Esophagus muscularis mucosa (tissue), 4 donors: ENCODE measurements at regions not wholly inside any gene's neighbourhood (a gene's known extent, or its start where the extent isn't known, plus 50 kb on each side); places are given as distances from the start of the nearest gene placed in this dataset.

Experiments
- DNase-seq: peaks from one replicate; pipeline ENCODE4 v3.0.0-alpha.2; 2017; ENCODE audit errors: extremely low spot score
- H3K27ac ChIP-seq, 4 donors: fragments of 200-600 bp; sonication (generic); replicated peaks in 1 of 4; 1 replicate in 3 of 4; 2 replicates in 1 of 4; pipeline ENCODE4 v1.5.1; 2016 to 2019; ENCODE audit warnings: mild to moderate bottlenecking in 1 of 4
- H3K27me3 ChIP-seq, 4 donors: fragments of 200-600 bp; sonication (generic); one replicate each; pipeline versions ENCODE4 v1.5.1 to v1.6.0; 2016 to 2019
- H3K36me3 ChIP-seq, 4 donors: fragments of 200-600 bp; sonication (generic); one replicate each; pipeline ENCODE4 v1.5.1; 2016 to 2019
- H3K4me1 ChIP-seq, 4 donors: fragments of 200-600 bp; sonication (generic); one replicate each; pipeline ENCODE4 v1.5.1; 2016 to 2019
- H3K4me3 ChIP-seq, 4 donors: fragments of 200-600 bp; sonication (generic); 1 replicate in 2 of 4; 2 replicates in 2 of 4; pipeline ENCODE4 v1.5.1; 2016 to 2019; ENCODE audit warnings: mild to moderate bottlenecking in 4 of 4, moderate library complexity in 1 of 4
- H3K9me3 ChIP-seq, 4 donors: fragments of 200-600 bp; sonication (generic); 1 replicate in 3 of 4; 2 replicates in 1 of 4; pipeline ENCODE4 v1.5.1; 2016 to 2019
- EP300 ChIP-seq: sonication (generic); formaldehyde crosslinking; IDR thresholded peaks from one replicate; pipeline ENCODE4 v1.6.1; 2017; ENCODE audit warnings: antibody characterized with exemption
- POLR2A ChIP-seq: fragments of 450-650 bp; IDR thresholded peaks from one replicate; pipeline ENCODE4 v1.6.1; 2017; ENCODE audit warnings: antibody characterized with exemption, moderate library complexity, mild to moderate bottlenecking, low read depth
- POLR2AphosphoS5 ChIP-seq, 2 donors: sonication (generic); formaldehyde crosslinking; IDR thresholded peaks; one replicate each; pipeline ENCODE4 v1.6.1; 2017; ENCODE audit warnings: antibody characterized with exemption in 2 of 2
- WGBS: methylation state at CpG from one replicate; pipeline ENCODE4 v1.1.5; 2018; 5-methylcytosine and 5-hydroxymethylcytosine counted together
- intact Hi-C: fragments of 100-400 bp; cut with DNase I; formaldehyde crosslinking; loops from one replicate; pipeline ENCODE4 v1.15.1; 2023
- TF ChIP-seq, protein P1 (sequence below), 3 experiments: fragments of 200-600 bp in 2 of 3; fragments of 450-650 bp in 1 of 3; sonication (generic) in 2 of 3; IDR thresholded peaks; one replicate each; pipeline ENCODE4 v1.5.1; 2017 to 2019; ENCODE audit warnings: antibody characterized with exemption in 3 of 3, mild to moderate bottlenecking in 2 of 3, moderate library complexity in 1 of 3

DNA sequence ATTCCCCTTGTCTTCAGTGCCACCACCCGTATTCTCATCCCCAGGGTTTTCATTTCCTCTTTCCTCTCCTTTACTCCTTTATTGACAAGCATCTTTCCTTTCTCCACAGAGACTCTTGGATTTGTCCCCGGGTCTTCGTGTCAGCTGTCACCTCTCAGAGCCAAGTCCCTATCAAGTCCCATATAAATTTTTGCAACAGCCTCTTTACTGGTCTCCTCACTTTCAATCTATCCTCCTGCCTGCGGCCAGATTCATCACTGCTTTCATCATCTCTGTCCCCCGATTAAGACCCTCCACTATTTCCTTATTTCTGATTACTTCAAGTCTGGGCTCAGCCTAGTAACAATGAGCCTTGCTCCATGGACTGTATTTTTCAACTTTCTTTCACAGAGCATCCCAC, 113.8 kb downstream of the CTAGE1 start:
- no peaks in the 10 kb centered on the region for H3K4me1 ChIP-seq
- no peaks in the 10 kb centered on the region for H3K9me3 ChIP-seq
- DNase-seq: no peak
- 78% methylated on average over 5 of the region's 5 CpGs for WGBS
- intact Hi-C loops: no loop called here
- TF ChIP-seq, protein P1, sequence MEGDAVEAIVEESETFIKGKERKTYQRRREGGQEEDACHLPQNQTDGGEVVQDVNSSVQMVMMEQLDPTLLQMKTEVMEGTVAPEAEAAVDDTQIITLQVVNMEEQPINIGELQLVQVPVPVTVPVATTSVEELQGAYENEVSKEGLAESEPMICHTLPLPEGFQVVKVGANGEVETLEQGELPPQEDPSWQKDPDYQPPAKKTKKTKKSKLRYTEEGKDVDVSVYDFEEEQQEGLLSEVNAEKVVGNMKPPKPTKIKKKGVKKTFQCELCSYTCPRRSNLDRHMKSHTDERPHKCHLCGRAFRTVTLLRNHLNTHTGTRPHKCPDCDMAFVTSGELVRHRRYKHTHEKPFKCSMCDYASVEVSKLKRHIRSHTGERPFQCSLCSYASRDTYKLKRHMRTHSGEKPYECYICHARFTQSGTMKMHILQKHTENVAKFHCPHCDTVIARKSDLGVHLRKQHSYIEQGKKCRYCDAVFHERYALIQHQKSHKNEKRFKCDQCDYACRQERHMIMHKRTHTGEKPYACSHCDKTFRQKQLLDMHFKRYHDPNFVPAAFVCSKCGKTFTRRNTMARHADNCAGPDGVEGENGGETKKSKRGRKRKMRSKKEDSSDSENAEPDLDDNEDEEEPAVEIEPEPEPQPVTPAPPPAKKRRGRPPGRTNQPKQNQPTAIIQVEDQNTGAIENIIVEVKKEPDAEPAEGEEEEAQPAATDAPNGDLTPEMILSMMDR (IDR thresholded peaks at IDR 0.05): no peak
- no peak for TF ChIP-seq POLR2AphosphoS5 (IDR thresholded peaks at IDR 0.05)
- TF ChIP-seq EP300: no peak
- no peak for TF ChIP-seq POLR2A
- no peak overlapping the region for H3K27ac ChIP-seq
- H3K36me3 ChIP-seq: no peaks in the 10 kb centered on the region
- H3K4me3 ChIP-seq: no peak overlapping the region
- no peaks in the 10 kb centered on the region for H3K27me3 ChIP-seq

DNA sequence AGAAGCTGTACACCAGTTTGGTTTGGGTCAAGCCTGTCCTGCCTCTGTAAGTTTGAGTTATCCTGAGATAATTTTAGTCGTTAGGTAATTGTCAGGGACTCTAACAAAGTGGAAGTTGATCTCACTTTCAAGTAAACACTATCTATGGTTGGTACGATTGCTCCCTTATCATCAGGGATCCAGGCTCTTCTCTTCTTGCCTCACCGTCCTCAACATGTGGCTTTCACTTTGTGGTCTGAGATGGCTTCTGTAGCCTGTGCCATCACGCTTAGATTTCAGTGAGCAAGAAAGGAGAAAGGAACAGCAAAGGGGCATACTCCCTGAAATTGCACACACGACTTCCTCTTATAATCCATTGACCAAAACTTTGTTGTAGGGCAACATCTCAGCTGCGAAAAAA, 115.6 kb downstream of the CTAGE1 start:
- intact Hi-C loops: no loop called here
- Histone ChIP-seq H3K36me3 (no peaks in the 10 kb centered on the region), H3K4me3 (no peak overlapping the region), H3K4me1 (no peaks in the 10 kb centered on the region), H3K27me3 (no peaks in the 10 kb centered on the region), H3K9me3 (no peaks in the 10 kb centered on the region), H3K27ac (no peak overlapping the region)
- no peak for TF ChIP-seq EP300
- TF ChIP-seq POLR2AphosphoS5 (IDR thresholded peaks at IDR 0.05): no peak
- TF ChIP-seq, protein P1 (IDR thresholded peaks at IDR 0.05): no peak
- TF ChIP-seq POLR2A: no peak
- DNase-seq: no peak
- 79% methylated on average over 6 of the region's 6 CpGs for WGBS

DNA sequence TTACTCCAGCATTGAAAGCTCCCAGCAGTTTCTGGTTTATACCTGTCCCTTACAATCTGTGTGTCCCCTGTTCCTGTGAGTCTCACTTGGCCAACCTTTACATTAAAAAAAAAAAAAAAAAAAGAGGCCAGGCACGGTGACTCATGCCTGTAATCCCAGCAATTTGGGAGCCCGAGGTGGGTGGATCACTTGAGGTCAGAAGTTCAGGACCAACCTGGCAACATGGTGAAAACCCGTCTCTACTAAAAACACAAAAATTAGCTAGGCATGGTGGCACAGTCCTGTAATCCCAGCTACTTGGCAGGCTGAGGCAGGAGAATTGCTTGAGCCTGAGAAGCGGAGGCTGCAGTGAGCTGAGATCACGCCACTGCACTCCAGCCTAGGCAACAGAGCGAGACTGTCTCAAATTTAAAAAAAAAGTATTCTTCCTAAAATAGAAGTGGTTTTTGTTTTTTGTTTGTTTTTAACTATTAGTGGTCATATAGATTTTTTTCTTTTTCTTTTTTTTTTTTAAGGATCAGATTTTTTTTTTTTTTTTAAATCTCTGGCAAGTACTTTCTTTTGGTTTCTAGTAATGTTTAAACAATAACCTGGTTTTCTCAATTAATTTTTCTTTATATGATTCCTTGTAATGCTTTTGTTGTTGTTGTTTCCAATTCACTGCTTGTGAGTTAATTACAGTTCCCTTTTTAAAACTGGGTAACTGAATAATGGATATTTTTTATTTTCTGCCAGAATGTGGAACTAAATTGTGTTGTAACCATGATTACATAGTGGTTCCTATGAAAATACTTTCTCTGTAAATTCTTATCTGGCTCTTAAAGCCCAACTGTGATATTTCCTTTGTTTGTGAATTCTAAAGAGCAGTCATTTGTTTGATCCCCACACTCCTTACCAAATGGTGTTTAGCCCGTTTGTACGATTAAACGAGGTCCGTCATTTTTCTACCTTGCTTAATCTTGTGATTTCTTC, 116.8 kb downstream of the CTAGE1 start:
- no peaks in the 10 kb centered on the region for H3K27me3 ChIP-seq
- H3K9me3 ChIP-seq: no peaks in the 10 kb centered on the region
- no peaks in the 10 kb centered on the region for H3K36me3 ChIP-seq
- 49% methylated on average over 10 of the region's 10 CpGs for WGBS
- H3K4me1 ChIP-seq: no peaks in the 10 kb centered on the region
- TF ChIP-seq POLR2A (no peak), EP300 (no peak), POLR2AphosphoS5 (IDR thresholded peaks at IDR 0.05) (no peak)
- TF ChIP-seq, protein P1 (IDR thresholded peaks at IDR 0.05): no peak
- no peak overlapping the region for H3K27ac ChIP-seq
- no peak overlapping the region for H3K4me3 ChIP-seq
- no peak for DNase-seq
- intact Hi-C loops: no loop called here

DNA sequence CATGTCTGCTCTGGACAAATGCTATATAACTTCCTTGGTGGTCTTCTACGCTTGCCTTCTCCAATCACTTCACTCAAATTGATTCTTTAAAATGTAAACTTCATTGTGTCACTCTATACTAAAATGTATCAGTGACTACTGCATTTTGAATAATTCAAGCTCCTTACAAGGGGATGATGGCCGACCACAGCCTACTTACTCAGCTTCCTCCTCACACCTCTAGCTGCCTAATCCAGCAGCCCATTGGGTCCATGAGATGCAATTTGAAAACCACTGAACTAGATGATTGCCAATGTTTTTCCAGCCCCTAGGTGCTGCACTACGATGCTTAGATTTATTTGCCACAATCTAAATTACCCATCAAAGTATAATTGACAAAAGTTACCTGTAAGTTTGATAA, 120.7 kb downstream of the CTAGE1 start:
- no peaks in the 10 kb centered on the region for H3K9me3 ChIP-seq
- intact Hi-C loops: no loop called here
- no peak overlapping the region for H3K27ac ChIP-seq
- TF ChIP-seq, protein P1 (IDR thresholded peaks at IDR 0.05): no peak
- TF ChIP-seq POLR2A (no peak), EP300 (no peak), POLR2AphosphoS5 (IDR thresholded peaks at IDR 0.05) (no peak)
- WGBS: 92% methylated on average over 3 of the region's 3 CpGs
- no peak overlapping the region for H3K4me3 ChIP-seq
- no peaks in the 10 kb centered on the region for H3K27me3 ChIP-seq
- DNase-seq: no peak
- no peaks in the 10 kb centered on the region for H3K4me1 ChIP-seq
- H3K36me3 ChIP-seq: no peaks in the 10 kb centered on the region
